WTC11 (cell line): ENCODE measurements at regions not wholly inside any gene's neighbourhood (a gene's known extent, or its start where the extent isn't known, plus 50 kb on each side); places are given as distances from the start of the nearest gene placed in this dataset.

Experiments
- ATAC-seq: fragments of 200-7000 bp; cut with Tn5 transposase; 2 replicates; pipeline ENCODE4 v1.10.0; 2021; ENCODE audit warnings: mild to moderate bottlenecking, moderate library complexity
- CTCF ChIA-PET: fragments of 300-600 bp; sonication (Branson Sonifier 250); formaldehyde crosslinking; loops from one replicate; lab custom pipeline; 2021; ENCODE audit warnings: antibody characterized with exemption; lab: Charles Lee
- POLR2A ChIA-PET: fragments of 350-600 bp; sonication (Branson Sonifier 250); formaldehyde crosslinking; loops from one replicate; lab custom pipeline; 2021; ENCODE audit warnings: antibody characterized with exemption; lab: Charles Lee
- DNase-seq: peaks from one replicate; pipeline ENCODE4 v3.0.0; 2021; ENCODE audit warnings: low spot score
- H3K27ac Mint-ChIP-seq: 2 replicates; pipeline ENCODE4 v1.8.0; 2021; ENCODE audit warnings: mixed read lengths
- H3K27me3 Mint-ChIP-seq: 2 replicates; pipeline ENCODE4 v1.8.0; 2021; ENCODE audit warnings: low read depth, mild to moderate bottlenecking, moderate library complexity, mixed read lengths
- H3K36me3 Mint-ChIP-seq: 2 replicates; pipeline ENCODE4 v1.8.0; 2021; ENCODE audit warnings: mixed read lengths
- H3K4me1 Mint-ChIP-seq: 2 replicates; pipeline ENCODE4 v1.8.0; 2022; ENCODE audit warnings: mixed read lengths
- H3K4me3 Mint-ChIP-seq: 2 replicates; pipeline ENCODE4 v1.8.0; 2021; ENCODE audit warnings: mild to moderate bottlenecking, moderate library complexity, mixed read lengths
- H3K9me3 Mint-ChIP-seq: 2 replicates; pipeline ENCODE4 v1.8.0; 2021; ENCODE audit warnings: mixed read lengths
- ETV6 ChIP-seq: sonication (generic); formaldehyde crosslinking; IDR thresholded peaks from 2 replicates; pipeline ENCODE4 v1.8.1; 2022; ENCODE audit warnings: mild to moderate bottlenecking, missing genetic modification reagents
- FOXK1 ChIP-seq: sonication (generic); formaldehyde crosslinking; IDR thresholded peaks from 2 replicates; pipeline ENCODE4 v1.8.0; 2022; ENCODE audit warnings: mild to moderate bottlenecking, moderate library complexity, missing genetic modification reagents
- GABPB1 ChIP-seq: sonication (generic); formaldehyde crosslinking; IDR thresholded peaks from 2 replicates; pipeline ENCODE4 v1.8.1; 2023; ENCODE audit warnings: mild to moderate bottlenecking, missing genetic modification reagents
- GRHL2 ChIP-seq: fragments of 250-450 bp; sonication (Bioruptor Pico); IDR thresholded peaks from 2 replicates; pipeline ENCODE4 v1.8.0; 2022; ENCODE audit warnings: mild to moderate bottlenecking, moderate library complexity; ENCODE audit not compliant: insufficient replicate concordance, severe bottlenecking
- MXD4 ChIP-seq: fragments of 250-450 bp; sonication (Bioruptor Pico); IDR thresholded peaks from 2 replicates; pipeline ENCODE4 v1.8.0; 2021; ENCODE audit warnings: mild to moderate bottlenecking, moderate library complexity, borderline replicate concordance
- NFYB ChIP-seq: sonication (generic); formaldehyde crosslinking; conservative IDR thresholded peaks from 2 replicates; pipeline ENCODE4 v1.8.0; 2022; ENCODE audit warnings: low read depth, missing genetic modification reagents
- NR2C2 ChIP-seq: sonication (generic); formaldehyde crosslinking; IDR thresholded peaks from 2 replicates; pipeline ENCODE4 v1.8.0; 2022; ENCODE audit warnings: mild to moderate bottlenecking, missing genetic modification reagents
- RORB ChIP-seq: fragments of 250-450 bp; sonication (Bioruptor Pico); IDR thresholded peaks from 2 replicates; pipeline ENCODE4 v1.9.0; 2021; ENCODE audit warnings: mild to moderate bottlenecking
- SOX15 ChIP-seq: fragments of 250-450 bp; sonication (Bioruptor Pico); IDR thresholded peaks from 2 replicates; pipeline ENCODE4 v1.9.0; 2021; ENCODE audit warnings: mild to moderate bottlenecking
- SP1 ChIP-seq: sonication (generic); formaldehyde crosslinking; conservative IDR thresholded peaks from 2 replicates; pipeline ENCODE4 v1.8.1; 2022; ENCODE audit warnings: missing genetic modification reagents
- TP53 ChIP-seq: sonication (generic); formaldehyde crosslinking; IDR thresholded peaks from 2 replicates; pipeline ENCODE4 v1.8.1; 2023; ENCODE audit warnings: mild to moderate bottlenecking, missing genetic modification reagents
- ZBTB21 ChIP-seq: sonication (generic); formaldehyde crosslinking; IDR thresholded peaks from 2 replicates; pipeline ENCODE4 v1.8.1; 2023; ENCODE audit warnings: mild to moderate bottlenecking, missing genetic modification reagents, borderline replicate concordance
- ZNF232 ChIP-seq: sonication (generic); formaldehyde crosslinking; IDR thresholded peaks from 2 replicates; pipeline ENCODE4 v1.8.0; 2022; ENCODE audit warnings: mild to moderate bottlenecking, missing genetic modification reagents
- ZNF396 ChIP-seq: fragments of 250-450 bp; sonication (Bioruptor Pico); IDR thresholded peaks from 2 replicates; pipeline ENCODE4 v1.8.0; 2021; ENCODE audit warnings: mild to moderate bottlenecking, moderate library complexity, borderline replicate concordance
- TF ChIP-seq, protein P1 (sequence below): fragments of 200-600 bp; IDR thresholded peaks from 2 replicates; pipeline ENCODE4 v1.8.0; 2022; ENCODE audit warnings: antibody characterized with exemption
- TF ChIP-seq, protein P2 (sequence below): sonication (generic); formaldehyde crosslinking; IDR thresholded peaks from 2 replicates; pipeline ENCODE4 v1.8.1; 2023; ENCODE audit warnings: mild to moderate bottlenecking, missing genetic modification reagents, moderate library complexity
- TF ChIP-seq, protein P3 (sequence below): fragments of 250-450 bp; sonication (Bioruptor Pico); IDR thresholded peaks from 2 replicates; pipeline ENCODE4 v1.9.0; 2021; ENCODE audit warnings: moderate library complexity, mild to moderate bottlenecking, inconsistent platforms, borderline replicate concordance
- TF ChIP-seq, protein P4 (sequence below): sonication (generic); formaldehyde crosslinking; IDR thresholded peaks from 2 replicates; pipeline ENCODE4 v1.8.1; 2022; ENCODE audit warnings: missing genetic modification reagents, borderline replicate concordance
- TF ChIP-seq, protein P5 (sequence below): sonication (generic); formaldehyde crosslinking; IDR thresholded peaks from 2 replicates; pipeline ENCODE4 v1.8.0; 2022; ENCODE audit warnings: mild to moderate bottlenecking, missing genetic modification reagents
- TF ChIP-seq, protein P6 (sequence below): sonication (generic); formaldehyde crosslinking; IDR thresholded peaks from 2 replicates; pipeline ENCODE4 v1.8.0; 2022; ENCODE audit warnings: missing genetic modification reagents

DNA sequence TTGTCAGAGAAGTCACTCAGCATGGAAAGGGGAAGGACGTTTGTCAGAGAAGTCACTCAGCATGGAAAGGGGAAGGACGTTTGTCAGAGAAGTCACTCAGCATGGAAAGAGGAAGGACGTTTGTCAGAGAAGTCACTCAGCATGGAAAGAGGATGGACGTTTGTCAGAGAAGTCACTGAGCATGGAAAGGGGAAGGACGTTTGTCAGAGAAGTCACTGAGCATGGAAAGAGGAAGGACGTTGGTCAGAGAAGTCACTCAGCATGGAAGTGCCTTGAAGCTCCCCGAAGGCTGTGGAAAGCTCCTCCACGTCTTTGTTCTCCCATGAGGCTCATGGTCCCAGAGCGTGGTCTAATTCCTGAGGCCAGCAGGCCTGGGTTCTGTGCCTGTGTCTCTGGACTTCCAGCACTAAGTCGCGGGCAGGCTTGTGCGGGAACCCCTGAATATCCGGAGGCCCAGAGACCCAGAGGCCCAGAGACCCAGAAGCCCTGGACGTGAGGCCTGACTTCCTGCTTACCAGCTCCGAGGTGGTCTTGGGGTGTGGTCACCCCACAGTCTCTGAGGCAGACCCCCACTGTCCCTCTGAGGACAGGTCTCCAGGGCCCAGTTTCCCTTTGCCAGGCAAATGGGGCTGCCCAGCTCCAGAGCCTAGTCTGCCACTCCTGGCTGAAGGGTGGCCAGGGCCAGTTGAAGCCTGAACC is 70.4 kb upstream of the TWIST2 start:
- Mint-ChIP-seq H3K9me3 (peaks cover 16% of the 10 kb centered on the region), H3K27me3 (no peaks in the 10 kb centered on the region; the same call in 1 of the 2 replicates), H3K4me1 (no peaks in the 10 kb centered on the region), H3K36me3 (no peaks in the 10 kb centered on the region), H3K4me3 (no peak overlapping the region), H3K27ac (no peak overlapping the region)
- ChIA-PET CTCF (no interaction called here), POLR2A (no interaction called here)
- TF ChIP-seq ZBTB21 (CRISPR knock-in tag) (no peak), MXD4 (CRISPR knock-in tag) (no peak)
- no peak for ATAC-seq
- DNase-seq: no peak

DNA sequence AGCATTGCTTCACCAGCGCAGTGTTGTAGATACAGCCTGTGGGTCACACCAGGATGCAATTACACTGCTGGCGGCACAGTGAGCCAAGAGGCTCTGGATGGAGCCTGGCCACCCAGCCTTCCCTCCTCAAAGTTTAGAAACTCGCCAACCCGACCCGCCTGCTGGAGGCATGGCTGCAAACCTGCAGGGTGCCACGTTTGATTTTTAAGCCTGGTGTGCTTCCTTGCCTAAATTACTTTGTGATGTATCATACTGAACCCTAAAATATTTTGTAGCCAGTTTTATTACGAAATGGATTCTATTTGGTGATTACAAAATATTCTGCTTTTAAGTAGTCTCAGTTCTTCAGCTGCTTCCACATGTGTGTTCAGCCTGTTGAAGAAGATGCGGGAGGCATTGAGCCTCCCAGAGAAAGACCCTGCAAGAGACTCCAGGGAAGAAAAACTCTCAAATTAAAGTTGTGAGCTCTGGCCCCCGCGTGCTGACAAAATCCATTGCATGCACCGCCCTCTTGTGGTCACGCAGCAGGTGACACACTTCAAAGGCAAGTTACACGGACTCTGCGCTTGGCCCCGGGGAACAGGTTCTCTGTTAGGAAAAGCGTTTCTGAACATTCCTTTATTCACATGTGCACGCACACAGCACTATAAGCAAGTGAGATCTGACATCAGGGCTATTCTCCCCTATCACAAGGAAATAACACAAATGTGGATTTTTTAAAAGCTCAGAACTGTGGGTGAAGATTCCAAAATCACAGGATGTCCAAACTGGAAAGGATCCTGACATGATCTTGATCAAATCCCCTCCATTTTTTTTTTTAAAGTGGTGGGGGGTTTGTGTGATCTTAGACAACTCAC is 63.0 kb upstream of the TWIST2 start:
- no peak overlapping the region for H3K27ac Mint-ChIP-seq
- no peaks in the 10 kb centered on the region for H3K27me3 Mint-ChIP-seq
- H3K4me1 Mint-ChIP-seq: peaks cover 16% of the 10 kb centered on the region
- peaks cover 11% of the 10 kb centered on the region for H3K9me3 Mint-ChIP-seq
- TF ChIP-seq GABPB1 (no peak), NR2C2 (CRISPR knock-in tag) (no peak), ETV6 (CRISPR knock-in tag) (no peak)
- TF ChIP-seq, protein P1, sequence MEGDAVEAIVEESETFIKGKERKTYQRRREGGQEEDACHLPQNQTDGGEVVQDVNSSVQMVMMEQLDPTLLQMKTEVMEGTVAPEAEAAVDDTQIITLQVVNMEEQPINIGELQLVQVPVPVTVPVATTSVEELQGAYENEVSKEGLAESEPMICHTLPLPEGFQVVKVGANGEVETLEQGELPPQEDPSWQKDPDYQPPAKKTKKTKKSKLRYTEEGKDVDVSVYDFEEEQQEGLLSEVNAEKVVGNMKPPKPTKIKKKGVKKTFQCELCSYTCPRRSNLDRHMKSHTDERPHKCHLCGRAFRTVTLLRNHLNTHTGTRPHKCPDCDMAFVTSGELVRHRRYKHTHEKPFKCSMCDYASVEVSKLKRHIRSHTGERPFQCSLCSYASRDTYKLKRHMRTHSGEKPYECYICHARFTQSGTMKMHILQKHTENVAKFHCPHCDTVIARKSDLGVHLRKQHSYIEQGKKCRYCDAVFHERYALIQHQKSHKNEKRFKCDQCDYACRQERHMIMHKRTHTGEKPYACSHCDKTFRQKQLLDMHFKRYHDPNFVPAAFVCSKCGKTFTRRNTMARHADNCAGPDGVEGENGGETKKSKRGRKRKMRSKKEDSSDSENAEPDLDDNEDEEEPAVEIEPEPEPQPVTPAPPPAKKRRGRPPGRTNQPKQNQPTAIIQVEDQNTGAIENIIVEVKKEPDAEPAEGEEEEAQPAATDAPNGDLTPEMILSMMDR: peak; percentile 78
- ChIA-PET POLR2A (interaction anchor here (0.6 kb wide), 1 partner anchor 79 kb away, joined by 4 read pairs; no protein-coding TSS in a partner anchor), CTCF (interaction anchor here (0.6 to 2.4 kb wide), 30 partner anchors 11 to 427 kb away, joined by 3 to 18 read pairs (median 4); partner anchors contain the start of gene TWIST2)
- no peak overlapping the region for H3K4me3 Mint-ChIP-seq
- ATAC-seq (peak; percentile 86), DNase-seq (peak; percentile 76)
- H3K36me3 Mint-ChIP-seq: no peaks in the 10 kb centered on the region

DNA sequence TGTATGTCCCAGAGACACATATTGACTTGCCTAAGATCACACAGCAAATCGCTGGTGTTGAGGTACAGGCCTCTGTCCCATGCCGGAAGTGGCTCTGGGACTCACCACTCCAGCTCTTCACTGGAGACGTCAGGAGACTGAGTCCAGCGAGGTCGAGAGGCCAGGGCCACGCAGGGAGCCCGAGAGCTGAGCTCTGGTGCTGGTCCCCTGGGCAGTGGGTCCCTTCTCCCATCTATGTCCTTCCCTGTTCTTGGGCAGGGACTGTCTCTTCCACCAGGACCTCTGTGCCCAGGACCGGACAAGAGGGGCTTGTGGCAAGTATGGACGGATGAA is 62.4 kb upstream of the TWIST2 start:
- CTCF ChIA-PET: interaction anchor here (0.8 to 2.4 kb wide), 25 partner anchors 11 to 428 kb away, joined by 3 to 18 read pairs (median 4); partner anchors contain the start of gene TWIST2
- H3K27ac Mint-ChIP-seq: no peak overlapping the region
- no peaks in the 10 kb centered on the region for H3K27me3 Mint-ChIP-seq
- ATAC-seq (no peak), DNase-seq (no peak)
- no peaks in the 10 kb centered on the region for H3K36me3 Mint-ChIP-seq
- POLR2A ChIA-PET: no interaction called here
- H3K4me3 Mint-ChIP-seq: no peak overlapping the region
- H3K4me1 Mint-ChIP-seq: peaks cover 16% of the 10 kb centered on the region
- peaks cover 10% of the 10 kb centered on the region for H3K9me3 Mint-ChIP-seq
- TF ChIP-seq, protein P2, sequence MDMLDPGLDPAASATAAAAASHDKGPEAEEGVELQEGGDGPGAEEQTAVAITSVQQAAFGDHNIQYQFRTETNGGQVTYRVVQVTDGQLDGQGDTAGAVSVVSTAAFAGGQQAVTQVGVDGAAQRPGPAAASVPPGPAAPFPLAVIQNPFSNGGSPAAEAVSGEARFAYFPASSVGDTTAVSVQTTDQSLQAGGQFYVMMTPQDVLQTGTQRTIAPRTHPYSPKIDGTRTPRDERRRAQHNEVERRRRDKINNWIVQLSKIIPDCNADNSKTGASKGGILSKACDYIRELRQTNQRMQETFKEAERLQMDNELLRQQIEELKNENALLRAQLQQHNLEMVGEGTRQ (CRISPR knock-in tag): no peak
- TF ChIP-seq GRHL2 (no peak), ZNF396 (CRISPR knock-in tag) (no peak), SOX15 (CRISPR knock-in tag) (no peak), NFYB (no peak), RORB (no peak), TP53 (CRISPR knock-in tag) (no peak), ZNF232 (CRISPR knock-in tag) (no peak), FOXK1 (CRISPR knock-in tag) (no peak), SP1 (no peak)
- TF ChIP-seq, protein P3, sequence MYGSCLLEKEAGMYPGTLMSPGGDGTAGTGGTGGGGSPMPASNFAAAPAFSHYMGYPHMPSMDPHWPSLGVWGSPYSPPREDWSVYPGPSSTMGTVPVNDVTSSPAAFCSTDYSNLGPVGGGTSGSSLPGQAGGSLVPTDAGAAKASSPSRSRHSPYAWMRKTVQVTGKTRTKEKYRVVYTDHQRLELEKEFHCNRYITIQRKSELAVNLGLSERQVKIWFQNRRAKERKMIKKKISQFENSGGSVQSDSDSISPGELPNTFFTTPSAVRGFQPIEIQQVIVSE (CRISPR knock-in tag): no peak
- TF ChIP-seq, protein P4, sequence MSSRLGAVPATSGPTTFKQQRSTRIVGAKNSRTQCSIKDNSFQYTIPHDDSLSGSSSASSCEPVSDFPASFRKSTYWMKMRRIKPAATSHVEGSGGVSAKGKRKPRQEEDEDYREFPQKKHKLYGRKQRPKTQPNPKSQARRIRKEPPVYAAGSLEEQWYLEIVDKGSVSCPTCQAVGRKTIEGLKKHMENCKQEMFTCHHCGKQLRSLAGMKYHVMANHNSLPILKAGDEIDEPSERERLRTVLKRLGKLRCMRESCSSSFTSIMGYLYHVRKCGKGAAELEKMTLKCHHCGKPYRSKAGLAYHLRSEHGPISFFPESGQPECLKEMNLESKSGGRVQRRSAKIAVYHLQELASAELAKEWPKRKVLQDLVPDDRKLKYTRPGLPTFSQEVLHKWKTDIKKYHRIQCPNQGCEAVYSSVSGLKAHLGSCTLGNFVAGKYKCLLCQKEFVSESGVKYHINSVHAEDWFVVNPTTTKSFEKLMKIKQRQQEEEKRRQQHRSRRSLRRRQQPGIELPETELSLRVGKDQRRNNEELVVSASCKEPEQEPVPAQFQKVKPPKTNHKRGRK: no peak
- TF ChIP-seq, protein P5, sequence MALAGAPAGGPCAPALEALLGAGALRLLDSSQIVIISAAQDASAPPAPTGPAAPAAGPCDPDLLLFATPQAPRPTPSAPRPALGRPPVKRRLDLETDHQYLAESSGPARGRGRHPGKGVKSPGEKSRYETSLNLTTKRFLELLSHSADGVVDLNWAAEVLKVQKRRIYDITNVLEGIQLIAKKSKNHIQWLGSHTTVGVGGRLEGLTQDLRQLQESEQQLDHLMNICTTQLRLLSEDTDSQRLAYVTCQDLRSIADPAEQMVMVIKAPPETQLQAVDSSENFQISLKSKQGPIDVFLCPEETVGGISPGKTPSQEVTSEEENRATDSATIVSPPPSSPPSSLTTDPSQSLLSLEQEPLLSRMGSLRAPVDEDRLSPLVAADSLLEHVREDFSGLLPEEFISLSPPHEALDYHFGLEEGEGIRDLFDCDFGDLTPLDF: no peak
- TF ChIP-seq, protein P6, sequence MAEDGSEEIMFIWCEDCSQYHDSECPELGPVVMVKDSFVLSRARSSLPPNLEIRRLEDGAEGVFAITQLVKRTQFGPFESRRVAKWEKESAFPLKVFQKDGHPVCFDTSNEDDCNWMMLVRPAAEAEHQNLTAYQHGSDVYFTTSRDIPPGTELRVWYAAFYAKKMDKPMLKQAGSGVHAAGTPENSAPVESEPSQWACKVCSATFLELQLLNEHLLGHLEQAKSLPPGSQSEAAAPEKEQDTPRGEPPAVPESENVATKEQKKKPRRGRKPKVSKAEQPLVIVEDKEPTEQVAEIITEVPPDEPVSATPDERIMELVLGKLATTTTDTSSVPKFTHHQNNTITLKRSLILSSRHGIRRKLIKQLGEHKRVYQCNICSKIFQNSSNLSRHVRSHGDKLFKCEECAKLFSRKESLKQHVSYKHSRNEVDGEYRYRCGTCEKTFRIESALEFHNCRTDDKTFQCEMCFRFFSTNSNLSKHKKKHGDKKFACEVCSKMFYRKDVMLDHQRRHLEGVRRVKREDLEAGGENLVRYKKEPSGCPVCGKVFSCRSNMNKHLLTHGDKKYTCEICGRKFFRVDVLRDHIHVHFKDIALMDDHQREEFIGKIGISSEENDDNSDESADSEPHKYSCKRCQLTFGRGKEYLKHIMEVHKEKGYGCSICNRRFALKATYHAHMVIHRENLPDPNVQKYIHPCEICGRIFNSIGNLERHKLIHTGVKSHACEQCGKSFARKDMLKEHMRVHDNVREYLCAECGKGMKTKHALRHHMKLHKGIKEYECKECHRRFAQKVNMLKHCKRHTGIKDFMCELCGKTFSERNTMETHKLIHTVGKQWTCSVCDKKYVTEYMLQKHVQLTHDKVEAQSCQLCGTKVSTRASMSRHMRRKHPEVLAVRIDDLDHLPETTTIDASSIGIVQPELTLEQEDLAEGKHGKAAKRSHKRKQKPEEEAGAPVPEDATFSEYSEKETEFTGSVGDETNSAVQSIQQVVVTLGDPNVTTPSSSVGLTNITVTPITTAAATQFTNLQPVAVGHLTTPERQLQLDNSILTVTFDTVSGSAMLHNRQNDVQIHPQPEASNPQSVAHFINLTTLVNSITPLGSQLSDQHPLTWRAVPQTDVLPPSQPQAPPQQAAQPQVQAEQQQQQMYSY (CRISPR knock-in tag): no peak
